ENCODE measurements at regions not wholly inside any gene's neighbourhood (a gene's known extent, or its start where the extent isn't known, plus 50 kb on each side); places are given as distances from the start of the nearest gene placed in this dataset.

GRCh38 chr17:12523244-12523643, 142.4 kb upstream of the MYOCD start:
- TF ChIP-seq CTCF (IDR thresholded peaks at IDR 0.05; ENCODE audit: insufficient read depth, low read length, poor library complexity, severe bottlenecking), result no peak

GRCh38 chr17:12528036-12528435, 137.7 kb upstream of the MYOCD start:
- no peak for DNase-seq (ENCODE audit: low read depth)
- Histone ChIP-seq H3K27me3 (ENCODE audit: control insufficient read depth, insufficient read depth, low read length) (no peaks in the 10 kb centered on the region), H3K36me3 (ENCODE audit: control insufficient read depth, insufficient read depth, low read length) (no peaks in the 10 kb centered on the region), H3K4me3 (ENCODE audit: low read depth, low read length) (no peak overlapping the region)
- no peak for TF ChIP-seq CTCF (IDR thresholded peaks at IDR 0.05; ENCODE audit: insufficient read depth, low read length, poor library complexity, severe bottlenecking)

More at GRCh38 chr17:12523244-12523643, 142.4 kb upstream of the MYOCD start:
- H3K27me3 ChIP-seq (ENCODE audit: control insufficient read depth, insufficient read depth, low read length), result no peaks in the 10 kb centered on the region
- H3K36me3 ChIP-seq (ENCODE audit: control insufficient read depth, insufficient read depth, low read length), result no peaks in the 10 kb centered on the region
- H3K4me3 ChIP-seq (ENCODE audit: low read depth, low read length), result no peak overlapping the region
- no peak for DNase-seq (ENCODE audit: low read depth)

GRCh38 chr17:12530161-12530560, 135.5 kb upstream of the MYOCD start:
- Histone ChIP-seq H3K36me3 (ENCODE audit: control insufficient read depth, insufficient read depth, low read length) (no peaks in the 10 kb centered on the region), H3K27me3 (ENCODE audit: control insufficient read depth, insufficient read depth, low read length) (no peaks in the 10 kb centered on the region), H3K4me3 (ENCODE audit: low read depth, low read length) (no peak overlapping the region)
- no peak for TF ChIP-seq CTCF (IDR thresholded peaks at IDR 0.05; ENCODE audit: insufficient read depth, low read length, poor library complexity, severe bottlenecking)
- DNase-seq (ENCODE audit: low read depth), result no peak

GRCh38 chr17:12536021-12536420, 129.7 kb upstream of the MYOCD start:
- Histone ChIP-seq H3K4me3 (ENCODE audit: low read depth, low read length) (no peak overlapping the region), H3K36me3 (ENCODE audit: control insufficient read depth, insufficient read depth, low read length) (no peaks in the 10 kb centered on the region), H3K27me3 (ENCODE audit: control insufficient read depth, insufficient read depth, low read length) (no peaks in the 10 kb centered on the region)
- DNase-seq (ENCODE audit: low read depth), result no peak
- TF ChIP-seq CTCF (IDR thresholded peaks at IDR 0.05; ENCODE audit: insufficient read depth, low read length, poor library complexity, severe bottlenecking), result no peak

GRCh38 chr17:12536472-12536871, 129.2 kb upstream of the MYOCD start:
- DNase-seq (ENCODE audit: low read depth), result no peak
- no peaks in the 10 kb centered on the region for H3K27me3 ChIP-seq (ENCODE audit: control insufficient read depth, insufficient read depth, low read length)
- no peaks in the 10 kb centered on the region for H3K36me3 ChIP-seq (ENCODE audit: control insufficient read depth, insufficient read depth, low read length)
- H3K4me3 ChIP-seq (ENCODE audit: low read depth, low read length), result no peak overlapping the region
- TF ChIP-seq CTCF (IDR thresholded peaks at IDR 0.05; ENCODE audit: insufficient read depth, low read length, poor library complexity, severe bottlenecking), result no peak

- no peak for DNase-seq (ENCODE audit: low read depth)
- Histone ChIP-seq H3K36me3 (ENCODE audit: control insufficient read depth, insufficient read depth, low read length) (no peaks in the 10 kb centered on the region), H3K27me3 (ENCODE audit: control insufficient read depth, insufficient read depth, low read length) (no peaks in the 10 kb centered on the region), H3K4me3 (ENCODE audit: low read depth, low read length) (no peak overlapping the region)
- no peak for TF ChIP-seq CTCF (IDR thresholded peaks at IDR 0.05; ENCODE audit: insufficient read depth, low read length, poor library complexity, severe bottlenecking)
These were observed 128.3 kb upstream of the MYOCD start for GRCh38 chr17:12537436-12537835.
